Retinal pigment epithelial cell (primary cell): ENCODE measurements at regions not wholly inside any gene's neighbourhood (a gene's known extent, or its start where the extent isn't known, plus 50 kb on each side); places are given as distances from the start of the nearest gene placed in this dataset.

Experiments
- DNase-seq: peaks from one replicate; pipeline ENCODE4 v3.0.0-alpha.2; 2010; ENCODE audit warnings: low read depth
- H3K4me3 ChIP-seq: 2 replicates; pipeline ENCODE4 v1.5.1; 2011; ENCODE audit warnings: mild to moderate bottlenecking, low read length, control low read depth, moderate library complexity
- TF ChIP-seq, protein P1 (sequence below): conservative IDR thresholded peaks from 2 replicates; pipeline ENCODE4 v1.5.1; 2011; ENCODE audit warnings: low read depth, low read length, control low read depth, inconsistent platforms

DNA sequence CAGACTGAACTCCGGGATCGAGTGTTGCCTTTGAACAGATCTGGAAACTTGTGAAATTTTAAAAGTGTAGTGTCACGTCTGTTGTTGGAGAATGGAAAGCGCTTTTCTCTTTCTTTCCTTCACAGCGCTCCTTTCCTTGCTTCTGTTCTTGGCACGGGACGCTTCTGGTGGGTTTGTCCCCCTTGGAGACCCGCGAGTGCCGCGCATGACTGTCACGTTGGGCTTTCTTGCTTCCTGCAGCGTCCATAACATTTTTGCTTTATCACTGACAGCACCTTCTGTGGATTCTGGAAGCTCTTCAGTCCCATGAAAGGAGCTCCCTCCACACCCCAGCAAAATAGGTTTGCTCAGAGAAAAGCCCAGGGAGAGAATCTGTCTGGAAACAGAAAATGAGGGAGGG lies 193.0 kb upstream of the TMEM132C start:
- TF ChIP-seq, protein P1, sequence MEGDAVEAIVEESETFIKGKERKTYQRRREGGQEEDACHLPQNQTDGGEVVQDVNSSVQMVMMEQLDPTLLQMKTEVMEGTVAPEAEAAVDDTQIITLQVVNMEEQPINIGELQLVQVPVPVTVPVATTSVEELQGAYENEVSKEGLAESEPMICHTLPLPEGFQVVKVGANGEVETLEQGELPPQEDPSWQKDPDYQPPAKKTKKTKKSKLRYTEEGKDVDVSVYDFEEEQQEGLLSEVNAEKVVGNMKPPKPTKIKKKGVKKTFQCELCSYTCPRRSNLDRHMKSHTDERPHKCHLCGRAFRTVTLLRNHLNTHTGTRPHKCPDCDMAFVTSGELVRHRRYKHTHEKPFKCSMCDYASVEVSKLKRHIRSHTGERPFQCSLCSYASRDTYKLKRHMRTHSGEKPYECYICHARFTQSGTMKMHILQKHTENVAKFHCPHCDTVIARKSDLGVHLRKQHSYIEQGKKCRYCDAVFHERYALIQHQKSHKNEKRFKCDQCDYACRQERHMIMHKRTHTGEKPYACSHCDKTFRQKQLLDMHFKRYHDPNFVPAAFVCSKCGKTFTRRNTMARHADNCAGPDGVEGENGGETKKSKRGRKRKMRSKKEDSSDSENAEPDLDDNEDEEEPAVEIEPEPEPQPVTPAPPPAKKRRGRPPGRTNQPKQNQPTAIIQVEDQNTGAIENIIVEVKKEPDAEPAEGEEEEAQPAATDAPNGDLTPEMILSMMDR = no peak
- no peak for DNase-seq

DNA sequence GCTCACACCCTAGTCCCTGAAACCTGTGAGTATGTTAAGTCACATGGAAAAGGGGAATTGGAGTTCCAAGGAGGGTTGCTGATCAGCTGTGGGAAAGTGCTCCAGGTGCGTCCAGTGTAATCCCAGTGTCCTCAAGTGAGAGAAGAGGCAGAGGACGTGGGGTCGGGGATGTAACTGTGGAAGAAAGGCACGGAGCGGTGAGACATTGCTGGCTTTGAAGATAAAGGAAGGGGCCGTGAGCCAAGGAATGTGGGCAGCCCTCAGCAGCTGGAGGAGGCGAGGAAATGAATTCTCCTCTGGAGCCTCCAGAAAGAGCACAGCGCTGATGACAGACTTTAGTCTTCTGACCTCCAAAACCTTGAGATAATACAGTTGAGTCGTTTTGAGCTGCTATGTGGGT lies 191.6 kb upstream of the TMEM132C start:
- DNase-seq = no peak
- H3K4me3 ChIP-seq = no peak overlapping the region

More for the DNA sequence above, 193.0 kb upstream of the TMEM132C start:
- no peak overlapping the region for H3K4me3 ChIP-seq

DNA sequence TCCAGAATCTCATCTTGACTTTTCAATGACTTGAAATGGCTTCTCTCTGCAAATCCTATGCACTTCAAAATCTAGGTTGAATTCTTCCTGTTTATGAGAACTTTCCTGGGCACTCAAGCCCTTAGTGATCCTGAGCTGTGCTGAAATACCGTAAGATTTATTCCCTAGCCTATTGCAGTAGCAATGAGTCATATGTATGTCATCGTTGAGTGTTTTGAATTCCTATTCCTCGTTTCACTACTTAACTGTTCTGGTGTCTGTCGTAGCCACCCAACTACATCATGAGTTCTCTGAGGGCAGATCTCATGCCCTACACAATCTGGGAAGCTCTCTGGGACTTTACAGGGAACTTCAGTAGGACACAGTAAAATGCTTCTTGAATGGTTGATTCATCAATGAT lies 190.8 kb upstream of the TMEM132C start:
- TF ChIP-seq, protein P1 = no peak
- H3K4me3 ChIP-seq = no peak overlapping the region
- peak; percentile 90 for DNase-seq

More for the DNA sequence above, 191.6 kb upstream of the TMEM132C start:
- TF ChIP-seq, protein P1 = no peak

DNA sequence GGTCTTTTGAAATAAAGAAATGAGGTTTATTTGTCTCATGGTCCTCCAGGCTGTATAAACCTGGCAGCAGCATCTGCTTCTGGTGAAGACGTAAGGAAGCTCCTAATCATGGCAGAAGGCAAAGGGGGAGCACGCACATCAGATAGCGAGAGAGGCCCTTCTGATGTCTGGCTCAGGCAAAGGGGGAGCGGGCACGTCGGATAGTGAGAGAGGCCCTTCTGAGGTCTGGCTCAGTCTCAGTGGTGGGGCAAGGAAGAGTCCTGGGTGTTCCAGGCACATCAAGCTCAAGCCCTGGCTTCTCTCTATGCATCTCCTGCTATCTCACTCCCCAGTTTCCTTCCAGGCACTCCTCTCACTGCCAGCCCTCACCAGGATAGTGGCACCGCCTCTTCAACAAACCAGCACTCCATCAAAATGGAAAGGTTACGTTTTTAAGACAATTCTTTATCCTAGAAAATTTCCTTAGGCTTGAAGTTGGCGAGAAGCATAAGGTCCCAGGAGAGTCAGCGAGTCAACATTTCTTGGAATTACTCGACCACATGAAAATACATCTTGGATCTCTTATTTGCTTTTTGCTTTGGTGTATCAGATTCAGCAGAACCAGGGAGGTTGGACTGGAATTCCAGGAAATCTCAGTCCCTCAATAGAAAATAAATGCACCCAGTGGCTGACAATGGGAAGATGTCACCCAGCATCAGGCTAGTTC lies 189.6 kb upstream of the TMEM132C start:
- H3K4me3 ChIP-seq = no peak overlapping the region
- DNase-seq = no peak
- TF ChIP-seq, protein P1 = no peak

DNA sequence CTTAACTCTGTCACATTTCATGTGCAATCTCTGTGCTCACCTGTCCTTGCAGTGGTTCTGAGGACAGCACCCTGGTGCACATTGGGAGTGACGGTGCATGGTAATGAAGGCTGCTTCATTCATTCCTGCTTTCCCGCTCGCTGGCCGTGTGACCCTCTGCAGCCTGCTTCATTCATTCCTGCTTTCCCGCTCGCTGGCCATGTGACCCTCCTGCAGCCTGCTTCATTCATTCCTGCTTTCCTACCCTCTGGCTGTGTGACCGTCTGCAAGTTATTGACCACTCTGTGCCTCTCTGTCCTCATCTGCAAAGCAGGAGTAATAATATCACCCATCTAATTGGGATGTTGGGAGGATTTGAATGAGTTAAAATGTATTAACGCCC lies 189.1 kb upstream of the TMEM132C start:
- no peak for DNase-seq
- TF ChIP-seq, protein P1 = no peak
- H3K4me3 ChIP-seq = no peak overlapping the region

DNA sequence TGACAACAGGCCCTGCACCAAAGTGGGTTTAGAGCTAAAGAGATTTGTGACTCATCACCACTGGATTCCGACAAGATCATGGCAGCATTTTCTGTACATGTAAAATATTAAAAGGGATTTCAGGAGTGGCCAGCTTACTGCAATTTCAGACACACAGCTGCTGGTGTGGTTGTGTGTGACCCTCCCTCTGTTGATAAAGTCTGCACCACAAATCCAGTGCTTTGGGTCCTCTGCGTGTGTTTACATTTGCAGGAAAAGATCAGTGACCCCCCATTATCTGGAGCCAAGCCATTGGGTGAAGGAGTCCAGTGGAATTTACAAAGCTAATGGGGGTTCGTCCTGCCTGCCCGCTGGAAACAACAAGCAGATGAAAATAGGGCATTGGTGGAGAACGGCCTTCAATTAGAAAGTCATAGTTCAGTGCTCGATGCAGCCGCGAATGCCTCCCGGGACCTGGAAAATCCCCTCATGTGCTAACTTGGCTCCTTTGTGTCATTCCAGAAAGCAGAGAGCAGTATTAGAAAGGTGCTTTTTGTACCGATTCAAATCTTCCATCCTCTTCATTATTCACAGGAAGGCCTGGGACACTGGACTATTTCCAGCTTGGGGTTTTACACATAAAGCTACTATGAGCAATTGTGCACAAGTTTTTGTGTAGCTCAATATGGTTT lies 188.5 kb upstream of the TMEM132C start:
- H3K4me3 ChIP-seq = no peak overlapping the region
- peak; percentile 71 for DNase-seq
- TF ChIP-seq, protein P1 = no peak

DNA sequence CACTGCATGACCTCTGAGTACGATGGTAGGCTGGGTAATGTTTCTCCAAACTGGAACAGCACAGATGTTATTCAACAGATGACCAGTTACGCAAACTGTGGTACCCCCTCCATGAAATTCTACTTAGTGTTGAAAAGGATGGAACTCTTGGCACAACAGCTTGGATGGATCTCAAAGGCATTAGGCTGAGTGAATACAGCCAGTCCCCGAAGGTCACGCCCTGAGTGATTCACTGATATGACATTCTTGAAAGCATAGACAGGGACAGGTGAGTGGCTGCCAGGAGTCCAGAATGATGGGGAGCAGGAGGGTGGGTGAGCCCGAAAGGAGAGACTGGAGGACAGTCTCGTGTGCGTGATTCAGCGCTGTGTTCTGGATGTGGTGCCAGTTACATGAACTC lies 187.5 kb upstream of the TMEM132C start:
- TF ChIP-seq, protein P1 = no peak
- DNase-seq = no peak
- no peak overlapping the region for H3K4me3 ChIP-seq
